Stimulated activated CD8-positive, alpha-beta memory T cell treated with anti-CD3 and anti-CD28 coated beads, Interleukin-2, amount 100 ng/mL, for 48 hours (primary cell): ENCODE measurements at regions not wholly inside any gene's neighbourhood (a gene's known extent, or its start where the extent isn't known, plus 50 kb on each side); places are given as distances from the start of the nearest gene placed in this dataset.
"Not testable (repeated sequence)": the region's sequence is repeated elsewhere in the genome, so short reads cannot be mapped to it uniquely, and the experiment has no call there.

Experiments used
- DNase-seq, 2 donors: peaks; one replicate each; pipeline ENCODE4 v3.0.0-alpha.2; 2020; ENCODE audit warnings: low read depth in 2 of 2

- DNase-seq = no peak
These were observed 605.3 kb downstream of the KCNT2 start for GRCh38 chr1:196002906-196003305.

GRCh38 chr1:196002296-196002695 is 605.9 kb downstream of the KCNT2 start:
- not testable (repeated sequence) for DNase-seq

GRCh38 chr1:196001188-196001587 is 607.1 kb downstream of the KCNT2 start:
- no peak for DNase-seq

- no peak for DNase-seq
These were observed 609.2 kb downstream of the KCNT2 start for GRCh38 chr1:195999022-195999421.

- no peak for DNase-seq
These were observed 626.6 kb downstream of the KCNT2 start for GRCh38 chr1:195981448-195982139.

GRCh38 chr1:195979646-195980045 is 628.6 kb downstream of the KCNT2 start:
- no peak for DNase-seq

- no peak for DNase-seq
These were observed 634.8 kb downstream of the KCNT2 start for GRCh38 chr1:195973311-195973904.

GRCh38 chr1:195971589-195971988 is 636.7 kb downstream of the KCNT2 start:
- DNase-seq = no peak

- DNase-seq = no peak
These were observed 638.0 kb downstream of the KCNT2 start for GRCh38 chr1:195970209-195970608.

GRCh38 chr1:195965475-195965874 is 642.8 kb downstream of the KCNT2 start:
- DNase-seq = no peak

- DNase-seq = no peak
These were observed 643.2 kb downstream of the KCNT2 start for GRCh38 chr1:195965036-195965435.

- DNase-seq = no peak
These were observed 643.7 kb downstream of the KCNT2 start for GRCh38 chr1:195964516-195964915.

GRCh38 chr1:195962051-195962450 is 646.2 kb downstream of the KCNT2 start:
- DNase-seq = no peak

- DNase-seq = no peak
These were observed 647.7 kb downstream of the KCNT2 start for GRCh38 chr1:195960580-195960979.

GRCh38 chr1:195958131-195958530 is 650.1 kb downstream of the KCNT2 start:
- DNase-seq = no peak

GRCh38 chr1:195956845-195957244 is 651.4 kb downstream of the KCNT2 start:
- DNase-seq = no peak

- DNase-seq = no peak
These were observed 653.4 kb downstream of the KCNT2 start for GRCh38 chr1:195954848-195955247.

GRCh38 chr1:195951313-195951712 is 656.9 kb downstream of the KCNT2 start:
- no peak for DNase-seq

- no peak for DNase-seq
These were observed 659.9 kb downstream of the KCNT2 start for GRCh38 chr1:195948123-195948895.

GRCh38 chr1:195946500-195946899 is 661.7 kb downstream of the KCNT2 start:
- DNase-seq = no peak

GRCh38 chr1:195941795-195942194 is 666.4 kb downstream of the KCNT2 start:
- no peak for DNase-seq

- no peak for DNase-seq
These were observed 666.9 kb downstream of the KCNT2 start for GRCh38 chr1:195941314-195941713.

GRCh38 chr1:195939844-195940243 is 668.4 kb downstream of the KCNT2 start:
- DNase-seq = no peak
